ENCODE measurements at regions not wholly inside any gene's neighbourhood (a gene's known extent, or its start where the extent isn't known, plus 50 kb on each side); places are given as distances from the start of the nearest gene placed in this dataset.

DNA sequence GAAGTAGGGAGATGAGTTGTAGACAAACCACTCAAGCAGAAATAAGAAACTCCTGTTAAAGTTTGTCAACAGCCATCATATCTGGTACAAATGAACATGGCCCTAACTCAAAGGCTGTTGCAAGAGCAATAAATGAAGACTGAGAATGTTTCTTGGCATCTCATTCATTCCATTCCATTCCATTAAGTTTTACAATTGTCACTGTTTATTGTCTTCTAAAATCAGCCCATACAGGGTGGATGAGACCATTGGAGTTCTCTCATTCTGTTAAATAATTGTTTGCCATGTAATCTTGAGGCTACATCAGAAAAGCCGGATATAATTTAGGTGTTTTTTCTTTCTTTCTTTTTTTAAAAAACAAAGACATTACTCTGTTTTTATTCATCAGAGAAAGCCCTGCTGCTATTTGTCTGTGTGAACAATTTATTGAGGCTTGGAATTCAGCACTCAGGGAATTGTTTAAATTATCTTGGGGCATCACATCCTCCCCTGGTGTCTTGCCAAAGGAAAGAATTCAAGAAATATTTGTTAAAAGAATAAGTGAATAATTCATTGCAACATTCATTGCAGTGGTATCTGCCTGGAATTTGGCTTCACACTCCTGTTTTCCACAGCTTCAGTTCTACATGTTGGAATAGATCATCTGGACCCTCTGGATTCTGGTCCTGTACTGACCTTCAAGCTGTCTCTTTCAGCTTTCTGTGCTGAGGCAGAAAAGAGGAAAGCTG, 604.5 kb downstream of the PLPP3 start:
- Histone ChIP-seq H3K27ac (ENCODE audit: low read depth, low read length, poor library complexity, severe bottlenecking) (no peak overlapping the region), H4K20me1 (ENCODE audit: insufficient read depth, low read length) (no peaks in the 10 kb centered on the region), H3K4me2 (ENCODE audit: low read length) (no peak overlapping the region), H2AFZ (ENCODE audit: low read length) (no peak overlapping the region), H3K79me2 (ENCODE audit: insufficient read depth, low read depth, low read length) (no peaks in the 10 kb centered on the region), H3K36me3 (ENCODE audit: insufficient read depth, low read length) (no peaks in the 10 kb centered on the region), H3K9me2 (ENCODE audit: insufficient read depth, low read length) (no peaks in the 10 kb centered on the region), H3K4me1 (ENCODE audit: insufficient read depth, low read length, poor library complexity, severe bottlenecking) (no peaks in the 10 kb centered on the region), H3K9me3 (ENCODE audit: low read length) (no peaks in the 10 kb centered on the region), H3K4me3 (ENCODE audit: low read depth, low read length, poor library complexity, severe bottlenecking) (no peak overlapping the region)
- ChIA-PET POLR2A (no interaction called here), CTCF (ENCODE audit: unreplicated experiment) (no interaction called here)
- BruUV-seq (replicated peaks), result no TSS peak
- intact Hi-C loops (cut with micrococcal nuclease; ENCODE audit: unreplicated experiment), result no loop called here
- no peak for DNase-seq (ENCODE audit: low spot score)
- no peak for TF ChIP-seq EZH2phosphoT487 (IDR thresholded peaks at IDR 0.05; ENCODE audit: borderline replicate concordance, low read depth, low read length)
- TF ChIP-seq, protein P1, sequence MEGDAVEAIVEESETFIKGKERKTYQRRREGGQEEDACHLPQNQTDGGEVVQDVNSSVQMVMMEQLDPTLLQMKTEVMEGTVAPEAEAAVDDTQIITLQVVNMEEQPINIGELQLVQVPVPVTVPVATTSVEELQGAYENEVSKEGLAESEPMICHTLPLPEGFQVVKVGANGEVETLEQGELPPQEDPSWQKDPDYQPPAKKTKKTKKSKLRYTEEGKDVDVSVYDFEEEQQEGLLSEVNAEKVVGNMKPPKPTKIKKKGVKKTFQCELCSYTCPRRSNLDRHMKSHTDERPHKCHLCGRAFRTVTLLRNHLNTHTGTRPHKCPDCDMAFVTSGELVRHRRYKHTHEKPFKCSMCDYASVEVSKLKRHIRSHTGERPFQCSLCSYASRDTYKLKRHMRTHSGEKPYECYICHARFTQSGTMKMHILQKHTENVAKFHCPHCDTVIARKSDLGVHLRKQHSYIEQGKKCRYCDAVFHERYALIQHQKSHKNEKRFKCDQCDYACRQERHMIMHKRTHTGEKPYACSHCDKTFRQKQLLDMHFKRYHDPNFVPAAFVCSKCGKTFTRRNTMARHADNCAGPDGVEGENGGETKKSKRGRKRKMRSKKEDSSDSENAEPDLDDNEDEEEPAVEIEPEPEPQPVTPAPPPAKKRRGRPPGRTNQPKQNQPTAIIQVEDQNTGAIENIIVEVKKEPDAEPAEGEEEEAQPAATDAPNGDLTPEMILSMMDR (conservative IDR thresholded peaks at IDR 0.05; ENCODE audit: low read length), result no peak

DNA sequence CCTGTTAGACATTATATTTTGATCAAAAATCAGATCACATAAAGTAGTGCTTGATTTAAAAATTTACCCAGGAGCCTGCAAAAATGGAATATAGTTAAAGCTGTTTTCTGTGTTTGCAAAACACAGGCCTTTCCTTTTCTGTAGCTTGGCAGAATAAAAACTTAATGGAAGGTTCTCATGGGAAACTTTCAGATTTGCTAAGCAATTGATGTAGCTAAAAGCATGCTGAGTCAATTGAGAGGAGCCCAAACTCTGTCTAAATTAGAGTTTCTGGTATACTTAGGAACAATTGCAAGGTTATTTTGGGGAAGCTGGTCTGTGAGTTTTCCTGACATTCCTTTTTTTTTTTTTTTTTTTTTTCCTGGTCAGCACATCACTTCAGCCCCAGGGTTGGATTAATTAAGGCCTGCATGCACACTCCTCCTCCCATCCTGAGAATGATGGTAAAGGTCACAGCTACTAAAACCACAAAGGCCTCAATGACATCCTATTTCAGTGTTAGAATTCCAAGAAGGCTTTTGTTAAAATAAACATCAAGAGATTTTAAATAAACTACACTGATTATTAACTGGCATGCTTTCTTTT, 608.7 kb downstream of the PLPP3 start:
- no peaks in the 10 kb centered on the region for H3K79me2 ChIP-seq (ENCODE audit: insufficient read depth, low read depth, low read length)
- H3K9me3 ChIP-seq (ENCODE audit: low read length), result no peaks in the 10 kb centered on the region
- no peaks in the 10 kb centered on the region for H3K4me1 ChIP-seq (ENCODE audit: insufficient read depth, low read length, poor library complexity, severe bottlenecking)
- BruUV-seq (replicated peaks), result no TSS peak
- H3K27ac ChIP-seq (ENCODE audit: low read depth, low read length, poor library complexity, severe bottlenecking), result no peak overlapping the region
- no peaks in the 10 kb centered on the region for H4K20me1 ChIP-seq (ENCODE audit: insufficient read depth, low read length)
- H3K4me3 ChIP-seq (ENCODE audit: low read depth, low read length, poor library complexity, severe bottlenecking), result no peak overlapping the region
- no peak overlapping the region for H2AFZ ChIP-seq (ENCODE audit: low read length)
- CTCF ChIA-PET (ENCODE audit: unreplicated experiment), result no interaction called here
- intact Hi-C loops (cut with micrococcal nuclease; ENCODE audit: unreplicated experiment), result no loop called here
- no peaks in the 10 kb centered on the region for H3K9me2 ChIP-seq (ENCODE audit: insufficient read depth, low read length)
- no peaks in the 10 kb centered on the region for H3K36me3 ChIP-seq (ENCODE audit: insufficient read depth, low read length)
- H3K4me2 ChIP-seq (ENCODE audit: low read length), result no peak overlapping the region
- TF ChIP-seq, protein P1 (conservative IDR thresholded peaks at IDR 0.05; ENCODE audit: low read length), result no peak
- no peak for TF ChIP-seq EZH2phosphoT487 (IDR thresholded peaks at IDR 0.05; ENCODE audit: borderline replicate concordance, low read depth, low read length)
- POLR2A ChIA-PET, result interaction anchor here (0.6 to 0.7 kb wide), 2 partner anchors 10 to 26 kb away, joined by 3 to 5 read pairs; no protein-coding TSS in a partner anchor
- DNase-seq (ENCODE audit: low spot score), result no peak

DNA sequence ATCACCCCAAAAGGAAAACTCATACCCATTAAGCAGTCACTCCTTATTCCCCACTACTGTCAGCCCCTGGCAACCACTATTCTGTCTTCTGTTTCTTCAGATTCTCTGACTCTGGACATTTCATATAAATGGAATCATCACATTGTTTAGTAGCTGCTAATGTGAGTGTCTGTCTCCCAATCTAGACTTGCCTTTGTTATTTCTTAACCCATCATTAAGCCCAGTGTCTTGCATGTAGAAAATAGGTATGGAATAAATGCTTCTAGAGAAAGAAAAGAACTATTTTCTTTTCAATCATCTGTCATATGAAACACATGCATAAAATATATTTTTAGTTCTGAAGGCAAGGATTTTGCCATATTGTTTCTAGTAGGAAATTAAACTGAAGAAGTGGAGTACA, 610.0 kb downstream of the PLPP3 start:
- DNase-seq (ENCODE audit: low spot score), result no peak
- H3K9me2 ChIP-seq (ENCODE audit: insufficient read depth, low read length), result no peaks in the 10 kb centered on the region
- no peak for TF ChIP-seq EZH2phosphoT487 (IDR thresholded peaks at IDR 0.05; ENCODE audit: borderline replicate concordance, low read depth, low read length)
- TF ChIP-seq, protein P1 (conservative IDR thresholded peaks at IDR 0.05; ENCODE audit: low read length), result no peak
- intact Hi-C loops (cut with micrococcal nuclease; ENCODE audit: unreplicated experiment), result no loop called here
- no peaks in the 10 kb centered on the region for H3K9me3 ChIP-seq (ENCODE audit: low read length)
- no peaks in the 10 kb centered on the region for H3K79me2 ChIP-seq (ENCODE audit: insufficient read depth, low read depth, low read length)
- no peak overlapping the region for H3K4me3 ChIP-seq (ENCODE audit: low read depth, low read length, poor library complexity, severe bottlenecking)
- no peak overlapping the region for H3K27ac ChIP-seq (ENCODE audit: low read depth, low read length, poor library complexity, severe bottlenecking)
- no peak overlapping the region for H2AFZ ChIP-seq (ENCODE audit: low read length)
- no peaks in the 10 kb centered on the region for H4K20me1 ChIP-seq (ENCODE audit: insufficient read depth, low read length)
- ChIA-PET POLR2A (no interaction called here), CTCF (ENCODE audit: unreplicated experiment) (no interaction called here)
- no peak overlapping the region for H3K4me2 ChIP-seq (ENCODE audit: low read length)
- no peaks in the 10 kb centered on the region for H3K4me1 ChIP-seq (ENCODE audit: insufficient read depth, low read length, poor library complexity, severe bottlenecking)
- BruUV-seq (replicated peaks), result no TSS peak
- H3K36me3 ChIP-seq (ENCODE audit: insufficient read depth, low read length), result no peaks in the 10 kb centered on the region
